Hepatocyte (in vitro differentiated cells): ENCODE measurements at regions not wholly inside any gene's neighbourhood (a gene's known extent, or its start where the extent isn't known, plus 50 kb on each side); places are given as distances from the start of the nearest gene placed in this dataset.

Experiments
- DNase-seq: peaks from one replicate; pipeline ENCODE4 v3.0.0-alpha.2; 2016; ENCODE audit warnings: low spot score
- H2AFZ ChIP-seq: fragments of 200-600 bp; sonication (generic); 2 replicates; pipeline ENCODE4 v1.6.0; 2016; ENCODE audit warnings: antibody characterized with exemption, mild to moderate bottlenecking
- H3K27ac ChIP-seq: fragments of 200-600 bp; sonication (generic); 2 replicates; pipeline ENCODE4 v1.5.1; 2016; ENCODE audit warnings: mild to moderate bottlenecking
- H3K27me3 ChIP-seq: fragments of 200-600 bp; sonication (generic); 2 replicates; pipeline ENCODE4 v1.6.1; 2016
- H3K36me3 ChIP-seq: fragments of 200-600 bp; sonication (generic); replicated peaks from 2 replicates; pipeline ENCODE4 v1.5.1; 2016; ENCODE audit warnings: low read depth; ENCODE audit not compliant: insufficient read depth
- H3K4me1 ChIP-seq: fragments of 200-600 bp; sonication (generic); 2 replicates; pipeline ENCODE4 v1.5.1; 2016; ENCODE audit warnings: mild to moderate bottlenecking, moderate library complexity; ENCODE audit not compliant: insufficient read depth
- H3K4me2 ChIP-seq: fragments of 200-600 bp; sonication (generic); 2 replicates; pipeline ENCODE4 v1.6.0; 2016
- H3K4me3 ChIP-seq: fragments of 200-600 bp; sonication (generic); 2 replicates; pipeline ENCODE4 v1.5.1; 2016; ENCODE audit warnings: mild to moderate bottlenecking
- H3K79me2 ChIP-seq: fragments of 200-600 bp; sonication (generic); 2 replicates; pipeline ENCODE4 v1.6.0; 2017; ENCODE audit warnings: mild to moderate bottlenecking
- H3K9me2 ChIP-seq: fragments of 200-600 bp; sonication (generic); replicated peaks from 2 replicates; pipeline ENCODE4 v1.6.0; 2017; ENCODE audit warnings: mild to moderate bottlenecking; ENCODE audit not compliant: insufficient read depth
- H3K9me3 ChIP-seq: fragments of 200-600 bp; sonication (generic); 2 replicates; pipeline ENCODE4 v1.5.1; 2016; ENCODE audit warnings: low read depth, mild to moderate bottlenecking
- H4K20me1 ChIP-seq: fragments of 200-600 bp; sonication (generic); 2 replicates; pipeline ENCODE4 v1.6.0; 2016; ENCODE audit warnings: mild to moderate bottlenecking; ENCODE audit not compliant: insufficient read depth, poor library complexity, severe bottlenecking
- EZH2 ChIP-seq: fragments of 200-600 bp; sonication (generic); IDR thresholded peaks from 2 replicates; pipeline ENCODE4 v1.6.1; 2016; ENCODE audit warnings: antibody characterized with exemption, mild to moderate bottlenecking, borderline replicate concordance
- EZH2phosphoT487 ChIP-seq: fragments of 200-600 bp; sonication (generic); IDR thresholded peaks from one replicate; pipeline ENCODE4 v1.6.1; 2018; ENCODE audit warnings: antibody characterized with exemption, mild to moderate bottlenecking, low read depth, moderate library complexity; ENCODE audit not compliant: unreplicated experiment, severe bottlenecking
- WGBS: methylation state at CpG from one replicate; pipeline ENCODE4 v1.1.6; 2016; ENCODE audit warnings: low lambda C conversion rate; ENCODE audit errors: missing lambda C conversion rate; 5-methylcytosine and 5-hydroxymethylcytosine counted together
- TF ChIP-seq, protein P1 (sequence below): fragments of 200-600 bp; sonication (generic); IDR thresholded peaks from 2 replicates; pipeline ENCODE4 v1.5.1; 2016; ENCODE audit warnings: antibody characterized with exemption, mild to moderate bottlenecking; ENCODE audit not compliant: poor library complexity

- no peak overlapping the region for H2AFZ ChIP-seq
- TF ChIP-seq EZH2 (no peak), EZH2phosphoT487 (no peak)
- TF ChIP-seq, protein P1, sequence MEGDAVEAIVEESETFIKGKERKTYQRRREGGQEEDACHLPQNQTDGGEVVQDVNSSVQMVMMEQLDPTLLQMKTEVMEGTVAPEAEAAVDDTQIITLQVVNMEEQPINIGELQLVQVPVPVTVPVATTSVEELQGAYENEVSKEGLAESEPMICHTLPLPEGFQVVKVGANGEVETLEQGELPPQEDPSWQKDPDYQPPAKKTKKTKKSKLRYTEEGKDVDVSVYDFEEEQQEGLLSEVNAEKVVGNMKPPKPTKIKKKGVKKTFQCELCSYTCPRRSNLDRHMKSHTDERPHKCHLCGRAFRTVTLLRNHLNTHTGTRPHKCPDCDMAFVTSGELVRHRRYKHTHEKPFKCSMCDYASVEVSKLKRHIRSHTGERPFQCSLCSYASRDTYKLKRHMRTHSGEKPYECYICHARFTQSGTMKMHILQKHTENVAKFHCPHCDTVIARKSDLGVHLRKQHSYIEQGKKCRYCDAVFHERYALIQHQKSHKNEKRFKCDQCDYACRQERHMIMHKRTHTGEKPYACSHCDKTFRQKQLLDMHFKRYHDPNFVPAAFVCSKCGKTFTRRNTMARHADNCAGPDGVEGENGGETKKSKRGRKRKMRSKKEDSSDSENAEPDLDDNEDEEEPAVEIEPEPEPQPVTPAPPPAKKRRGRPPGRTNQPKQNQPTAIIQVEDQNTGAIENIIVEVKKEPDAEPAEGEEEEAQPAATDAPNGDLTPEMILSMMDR, result no peak
- no peaks in the 10 kb centered on the region for H3K4me1 ChIP-seq
- H3K27me3 ChIP-seq, result peaks cover 7% of the 10 kb centered on the region
- DNase-seq, result no peak
- no peaks in the 10 kb centered on the region for H3K36me3 ChIP-seq
- no peak overlapping the region for H3K4me3 ChIP-seq
- no peak overlapping the region for H3K4me2 ChIP-seq
- 100% methylated on average over 2 of the region's 2 CpGs for WGBS
- no peaks in the 10 kb centered on the region for H3K9me3 ChIP-seq
- no peaks in the 10 kb centered on the region for H4K20me1 ChIP-seq
- no peaks in the 10 kb centered on the region for H3K9me2 ChIP-seq
- no peaks in the 10 kb centered on the region for H3K79me2 ChIP-seq
- H3K27ac ChIP-seq, result no peak overlapping the region
Observed at GRCh38 chr17:51387986-51388385, 127.6 kb downstream of the UTP18 start.

- H3K79me2 ChIP-seq, result no peaks in the 10 kb centered on the region
- H3K27ac ChIP-seq, result no peak overlapping the region
- H3K9me3 ChIP-seq, result no peaks in the 10 kb centered on the region
- H3K27me3 ChIP-seq, result peaks cover 7% of the 10 kb centered on the region
- 76% methylated on average over 1 of the region's 1 CpG for WGBS
- H3K9me2 ChIP-seq, result no peaks in the 10 kb centered on the region
- H3K36me3 ChIP-seq, result no peaks in the 10 kb centered on the region
- H2AFZ ChIP-seq, result no peak overlapping the region
- H3K4me1 ChIP-seq, result no peaks in the 10 kb centered on the region
- H3K4me2 ChIP-seq, result no peak overlapping the region
- TF ChIP-seq, protein P1, result no peak
- TF ChIP-seq EZH2 (no peak), EZH2phosphoT487 (no peak)
- DNase-seq, result no peak
- H3K4me3 ChIP-seq, result no peak overlapping the region
- H4K20me1 ChIP-seq, result no peaks in the 10 kb centered on the region
Observed at GRCh38 chr17:51389875-51390274, 129.5 kb downstream of the UTP18 start.

DNA sequence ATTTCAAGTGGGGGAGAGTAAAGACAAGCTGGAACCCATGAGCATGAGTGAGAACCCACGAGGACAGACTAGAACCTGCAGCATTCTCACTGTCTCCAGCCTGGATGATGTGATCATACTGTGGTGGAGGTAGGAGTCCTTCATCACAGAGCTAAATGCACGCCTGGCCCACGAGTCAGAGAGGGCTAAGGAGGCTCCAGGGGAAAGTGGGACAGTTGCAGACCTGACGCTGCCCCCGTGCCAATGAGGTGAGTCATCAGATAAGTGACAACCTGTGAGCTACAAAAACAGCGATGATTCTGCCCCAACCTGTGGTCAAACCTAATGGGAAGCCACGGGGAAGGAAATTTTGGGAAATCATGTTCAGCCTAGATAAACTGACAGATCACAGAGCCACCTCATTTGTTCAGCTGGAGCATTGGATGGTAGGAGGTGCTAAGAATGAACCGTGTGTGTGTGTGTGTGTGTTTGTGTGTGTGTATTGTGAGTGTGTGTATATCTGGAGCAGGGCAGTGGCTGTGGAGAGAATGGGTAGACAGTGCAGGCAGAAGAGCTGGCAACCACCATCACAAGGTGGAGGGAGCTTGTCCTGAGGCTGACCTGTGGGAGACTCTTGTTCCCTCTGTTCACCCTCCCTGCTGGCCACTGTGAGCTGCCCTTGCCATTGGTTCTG lies 131.8 kb downstream of the UTP18 start:
- Histone ChIP-seq H4K20me1 (no peaks in the 10 kb centered on the region), H3K4me1 (no peaks in the 10 kb centered on the region), H3K4me3 (no peak overlapping the region), H3K27me3 (peaks cover 5% of the 10 kb centered on the region), H3K4me2 (no peak overlapping the region), H2AFZ (no peak overlapping the region), H3K9me3 (no peaks in the 10 kb centered on the region), H3K9me2 (no peaks in the 10 kb centered on the region), H3K27ac (no peak overlapping the region), H3K79me2 (no peaks in the 10 kb centered on the region), H3K36me3 (no peaks in the 10 kb centered on the region)
- DNase-seq, result peak; percentile 16
- WGBS, result 46% methylated on average over 8 of the region's 8 CpGs
- TF ChIP-seq EZH2, result no peak
- TF ChIP-seq, protein P1, result no peak
- no peak for TF ChIP-seq EZH2phosphoT487
